ENCODE measurements at regions not wholly inside any gene's neighbourhood (a gene's known extent, or its start where the extent isn't known, plus 50 kb on each side); places are given as distances from the start of the nearest gene placed in this dataset.

GRCh38 chr7:52143219-52143618, 826.6 kb upstream of the COBL start:
- DNase-seq (ENCODE audit: low read depth): no peak

- no peak for DNase-seq (ENCODE audit: low read depth)
Observed at GRCh38 chr7:52140851-52141250, 824.2 kb upstream of the COBL start.

GRCh38 chr7:52135403-52135802, 818.8 kb upstream of the COBL start:
- DNase-seq (ENCODE audit: low read depth): no peak

- DNase-seq (ENCODE audit: low read depth): no peak
Observed at GRCh38 chr7:52129278-52129677, 812.7 kb upstream of the COBL start.

- no peak for DNase-seq (ENCODE audit: low read depth)
Observed at GRCh38 chr7:52120912-52121311, 804.3 kb upstream of the COBL start.

- no peak for DNase-seq (ENCODE audit: low read depth)
Observed at GRCh38 chr7:52119537-52119936, 802.9 kb upstream of the COBL start.

GRCh38 chr7:52114509-52114908, 797.9 kb upstream of the COBL start:
- DNase-seq (ENCODE audit: low read depth): no peak

- no peak for DNase-seq (ENCODE audit: low read depth)
Observed at GRCh38 chr7:52114056-52114455, 797.4 kb upstream of the COBL start.

GRCh38 chr7:52107355-52107754, 790.7 kb upstream of the COBL start:
- no peak for DNase-seq (ENCODE audit: low read depth)

GRCh38 chr7:52095861-52096260, 779.3 kb upstream of the COBL start:
- DNase-seq (ENCODE audit: low read depth): no peak

GRCh38 chr7:52091996-52092395, 775.4 kb upstream of the COBL start:
- DNase-seq (ENCODE audit: low read depth): no peak

- DNase-seq (ENCODE audit: low read depth): no peak
Observed at GRCh38 chr7:52091101-52091500, 774.5 kb upstream of the COBL start.

GRCh38 chr7:52088008-52088901, 771.6 kb upstream of the COBL start:
- no peak for DNase-seq (ENCODE audit: low read depth)

- no peak for DNase-seq (ENCODE audit: low read depth)
Observed at GRCh38 chr7:52085610-52086009, 769.0 kb upstream of the COBL start.

- DNase-seq (ENCODE audit: low read depth): no peak
Observed at GRCh38 chr7:52080493-52080892, 763.9 kb upstream of the COBL start.

GRCh38 chr7:52079726-52080125, 763.1 kb upstream of the COBL start:
- DNase-seq (ENCODE audit: low read depth): no peak

- DNase-seq (ENCODE audit: low read depth): no peak
Observed at GRCh38 chr7:52077571-52077970, 761.0 kb upstream of the COBL start.

- no peak for DNase-seq (ENCODE audit: low read depth)
Observed at GRCh38 chr7:52074912-52075311, 758.3 kb upstream of the COBL start.

- DNase-seq (ENCODE audit: low read depth): no peak
Observed at GRCh38 chr7:52074071-52074470, 757.5 kb upstream of the COBL start.

- no peak for DNase-seq (ENCODE audit: low read depth)
Observed at GRCh38 chr7:52071744-52072143, 755.1 kb upstream of the COBL start.

- DNase-seq (ENCODE audit: low read depth): no peak
Observed at GRCh38 chr7:52064493-52064892, 747.9 kb upstream of the COBL start.

GRCh38 chr7:52061666-52062065, 745.1 kb upstream of the COBL start:
- DNase-seq (ENCODE audit: low read depth): no peak

- no peak for DNase-seq (ENCODE audit: low read depth)
Observed at GRCh38 chr7:52053525-52053924, 736.9 kb upstream of the COBL start.

GRCh38 chr7:52030722-52031121, 714.1 kb upstream of the COBL start:
- no peak for DNase-seq (ENCODE audit: low read depth)

All from activated T-cell treated with anti-CD3 and anti-CD28 coated beads for 1 hour (primary cell).